ENCODE measurements at regions not wholly inside any gene's neighbourhood (a gene's known extent, or its start where the extent isn't known, plus 50 kb on each side); places are given as distances from the start of the nearest gene placed in this dataset.

- Histone ChIP-seq H3K4me3 (replicated peaks; ENCODE audit: insufficient read depth, low read length) (no peak overlapping the region), H3K27ac (replicated peaks) (no peak overlapping the region), H3K27me3 (ENCODE audit: insufficient read depth, poor library complexity, severe bottlenecking) (no peaks in the 10 kb centered on the region)
- TF ChIP-seq GABPA (IDR thresholded peaks at IDR 0.05; ENCODE audit: low read depth) (no peak), CTCF (IDR thresholded peaks at IDR 0.05; ENCODE audit: insufficient read depth, low read length) (no peak), SPI1 (IDR thresholded peaks at IDR 0.05; ENCODE audit: borderline replicate concordance, low read depth) (no peak), REST (IDR thresholded peaks at IDR 0.05; ENCODE audit: insufficient replicate concordance, low read depth) (no peak), POLR2AphosphoS5 (IDR thresholded peaks at IDR 0.05; ENCODE audit: low read depth) (no peak)
- DNase-seq (ENCODE audit: low read depth in 1 of 2, low spot score in 1 of 2) = no peak
These were observed 189.9 kb upstream of the PGRMC2 start for GRCh38 chr4:128477540-128477939.

GRCh38 chr4:128475597-128475996 is 188.0 kb upstream of the PGRMC2 start:
- H3K27ac ChIP-seq (replicated peaks) = no peak overlapping the region
- no peak for TF ChIP-seq CTCF (IDR thresholded peaks at IDR 0.05; ENCODE audit: insufficient read depth, low read length)
- TF ChIP-seq REST (IDR thresholded peaks at IDR 0.05; ENCODE audit: insufficient replicate concordance, low read depth) = no peak
- no peak for TF ChIP-seq SPI1 (IDR thresholded peaks at IDR 0.05; ENCODE audit: borderline replicate concordance, low read depth)
- TF ChIP-seq POLR2AphosphoS5 (IDR thresholded peaks at IDR 0.05; ENCODE audit: low read depth) = no peak
- TF ChIP-seq GABPA (IDR thresholded peaks at IDR 0.05; ENCODE audit: low read depth) = no peak
- no peak for DNase-seq (ENCODE audit: low read depth in 1 of 2, low spot score in 1 of 2)
- H3K27me3 ChIP-seq (ENCODE audit: insufficient read depth, poor library complexity, severe bottlenecking) = no peaks in the 10 kb centered on the region
- no peak overlapping the region for H3K4me3 ChIP-seq (replicated peaks; ENCODE audit: insufficient read depth, low read length)

GRCh38 chr4:128471576-128471975 is 184.0 kb upstream of the PGRMC2 start:
- no peak for DNase-seq (ENCODE audit: low read depth in 1 of 2, low spot score in 1 of 2)
- no peak overlapping the region for H3K27ac ChIP-seq (replicated peaks)
- TF ChIP-seq SPI1 (IDR thresholded peaks at IDR 0.05; ENCODE audit: borderline replicate concordance, low read depth) = no peak
- no peak for TF ChIP-seq GABPA (IDR thresholded peaks at IDR 0.05; ENCODE audit: low read depth)
- no peak for TF ChIP-seq REST (IDR thresholded peaks at IDR 0.05; ENCODE audit: insufficient replicate concordance, low read depth)
- TF ChIP-seq CTCF (IDR thresholded peaks at IDR 0.05; ENCODE audit: insufficient read depth, low read length) = no peak
- TF ChIP-seq POLR2AphosphoS5 (IDR thresholded peaks at IDR 0.05; ENCODE audit: low read depth) = no peak

More at GRCh38 chr4:128471576-128471975, 184.0 kb upstream of the PGRMC2 start:
- H3K4me3 ChIP-seq (replicated peaks; ENCODE audit: insufficient read depth, low read length) = no peak overlapping the region
- H3K27me3 ChIP-seq (ENCODE audit: insufficient read depth, poor library complexity, severe bottlenecking) = no peaks in the 10 kb centered on the region
